HepG2 (cell line): ENCODE measurements at regions not wholly inside any gene's neighbourhood (a gene's known extent, or its start where the extent isn't known, plus 50 kb on each side); places are given as distances from the start of the nearest gene placed in this dataset.

ENCODE experiments used
- EZH2 ChIP-seq: conservative IDR thresholded peaks from 2 replicates; pipeline ENCODE4 v1.6.1; 2012; ENCODE audit warnings: mild to moderate bottlenecking, low read depth, low read length, moderate library complexity
- FOXK2 ChIP-seq: fragments of 450-650 bp; IDR thresholded peaks from 2 replicates; pipeline ENCODE4 v1.6.1; 2016
- HNRNPLL ChIP-seq: fragments of 200-400 bp; formaldehyde crosslinking; IDR thresholded peaks from 2 replicates; pipeline ENCODE4 v1.6.1; 2017; ENCODE audit warnings: mild to moderate bottlenecking, low read depth, low read length; ENCODE audit not compliant: poor library complexity, severe bottlenecking
- RAD21 ChIP-seq: fragments of 450-650 bp; formaldehyde crosslinking; IDR thresholded peaks from 2 replicates; pipeline ENCODE4 v1.5.0; 2020; ENCODE audit warnings: mild to moderate bottlenecking
- TEAD2 ChIP-seq: sonication (generic); formaldehyde crosslinking; IDR thresholded peaks from 2 replicates; pipeline ENCODE4 v1.9.0; 2021; ENCODE audit warnings: missing genetic modification reagents
- THYN1 ChIP-seq: sonication (generic); formaldehyde crosslinking; IDR thresholded peaks from 2 replicates; pipeline ENCODE4 v1.8.1; 2023; ENCODE audit warnings: low read depth, mild to moderate bottlenecking, moderate library complexity, missing genetic modification reagents, borderline replicate concordance
- YY1 ChIP-seq: IDR thresholded peaks from 2 replicates; pipeline ENCODE4 v1.6.1; 2011; ENCODE audit warnings: low read length, low read depth, moderate library complexity, mild to moderate bottlenecking; ENCODE audit not compliant: insufficient read depth, insufficient replicate concordance
- TF ChIP-seq, protein P1 (sequence below): sonication (generic); formaldehyde crosslinking; IDR thresholded peaks from 2 replicates; pipeline ENCODE4 v1.8.0; 2022; ENCODE audit warnings: low read depth, missing genetic modification reagents
- TF ChIP-seq, protein P2 (sequence below), 2 experiments: fragments of 450-650 bp in 1 of 2; sonication (generic) in 1 of 2; formaldehyde crosslinking; IDR thresholded peaks; 2 replicates each; pipeline versions ENCODE4 v1.5.0 to v1.8.0; 2020 to 2022; ENCODE audit warnings: mild to moderate bottlenecking in 1 of 2, missing genetic modification reagents in 1 of 2

DNA sequence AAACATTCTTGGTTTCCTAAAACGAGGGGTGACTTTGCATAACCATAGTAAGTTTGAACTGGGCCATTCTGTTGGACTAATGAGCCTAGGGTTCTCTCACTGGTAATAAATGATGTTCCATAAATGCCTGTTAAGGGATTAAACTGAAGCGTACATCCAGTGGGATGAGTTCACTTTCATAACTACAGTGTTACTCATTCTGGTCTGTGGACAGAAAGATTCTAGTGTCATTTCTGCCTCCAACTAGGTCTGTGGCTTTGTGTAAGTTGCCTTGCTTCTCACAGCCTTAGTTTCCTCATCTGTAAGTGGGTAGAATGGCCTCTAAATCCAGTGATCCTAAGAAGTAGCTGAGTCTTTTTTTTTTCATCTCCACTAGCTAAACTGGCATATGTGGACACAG is 1860.6 kb upstream of the PIK3C3 start:
- TF ChIP-seq TEAD2 (CRISPR knock-in tag) (no peak), HNRNPLL (no peak), FOXK2 (no peak), THYN1 (CRISPR knock-in tag) (no peak), EZH2 (no peak), YY1 (no peak), RAD21 (CRISPR knock-in tag) (no peak)
- TF ChIP-seq, protein P1, sequence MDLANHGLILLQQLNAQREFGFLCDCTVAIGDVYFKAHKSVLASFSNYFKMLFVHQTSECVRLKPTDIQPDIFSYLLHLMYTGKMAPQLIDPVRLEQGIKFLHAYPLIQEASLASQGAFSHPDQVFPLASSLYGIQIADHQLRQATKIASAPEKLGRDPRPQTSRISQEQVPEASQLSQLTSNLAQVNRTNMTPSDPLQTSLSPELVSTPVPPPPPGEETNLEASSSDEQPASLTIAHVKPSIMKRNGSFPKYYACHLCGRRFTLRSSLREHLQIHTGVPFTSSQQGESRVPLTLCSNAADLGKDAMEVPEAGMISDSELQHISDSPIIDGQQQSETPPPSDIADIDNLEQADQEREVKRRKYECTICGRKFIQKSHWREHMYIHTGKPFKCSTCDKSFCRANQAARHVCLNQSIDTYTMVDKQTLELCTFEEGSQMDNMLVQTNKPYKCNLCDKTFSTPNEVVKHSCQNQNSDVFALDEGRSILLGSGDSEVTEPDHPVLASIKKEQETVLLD (CRISPR knock-in tag) = no peak
- TF ChIP-seq, protein P2, sequence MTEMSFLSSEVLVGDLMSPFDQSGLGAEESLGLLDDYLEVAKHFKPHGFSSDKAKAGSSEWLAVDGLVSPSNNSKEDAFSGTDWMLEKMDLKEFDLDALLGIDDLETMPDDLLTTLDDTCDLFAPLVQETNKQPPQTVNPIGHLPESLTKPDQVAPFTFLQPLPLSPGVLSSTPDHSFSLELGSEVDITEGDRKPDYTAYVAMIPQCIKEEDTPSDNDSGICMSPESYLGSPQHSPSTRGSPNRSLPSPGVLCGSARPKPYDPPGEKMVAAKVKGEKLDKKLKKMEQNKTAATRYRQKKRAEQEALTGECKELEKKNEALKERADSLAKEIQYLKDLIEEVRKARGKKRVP (CRISPR knock-in tag; IDR thresholded peaks at IDR 0.05) = no peak
